H1 (cell line): ENCODE measurements at regions not wholly inside any gene's neighbourhood (a gene's known extent, or its start where the extent isn't known, plus 50 kb on each side); places are given as distances from the start of the nearest gene placed in this dataset.

Experiments
- CTCF ChIA-PET: fragments of 300-600 bp; sonication (Branson Sonifier 250); formaldehyde crosslinking; loops from one replicate; lab custom pipeline; 2021; ENCODE audit not compliant: partially characterized antibody; lab: Charles Lee
- POLR2A ChIA-PET: fragments of 300-600 bp; sonication (Branson Sonifier 250); formaldehyde crosslinking; loops from one replicate; lab custom pipeline; 2021; ENCODE audit warnings: inconsistent platforms; ENCODE audit not compliant: partially characterized antibody; lab: Charles Lee
- DNase-seq, 2 experiments: peaks; one replicate each; pipeline versions ENCODE4 v3.0.0 to v3.0.0-alpha.2; 2010 to 2022; ENCODE audit warnings: low spot score in 2 of 2, low read depth in 1 of 2, mixed read lengths in 1 of 2
- FAIRE-seq: peaks from 2 replicates; lab custom pipeline; 2011; peaks lifted over from hg19 to GRCh38; lab: Jason Lieb, UNC
- H2AFZ ChIP-seq: 2 replicates; pipeline ENCODE4 v1.8.1; 2012; ENCODE audit warnings: low read length, inconsistent platforms
- H2AK5ac ChIP-seq: 2 replicates; pipeline ENCODE4 v1.6.1; 2013; ENCODE audit warnings: low read depth, low read length
- H2BK120ac ChIP-seq: replicated peaks from 2 replicates; pipeline ENCODE3; 2013; ENCODE audit warnings: low read depth, low read length, inconsistent platforms
- H2BK12ac ChIP-seq: 2 replicates; pipeline ENCODE4 v1.6.1; 2013; ENCODE audit warnings: low read depth, low read length
- H2BK15ac ChIP-seq: 2 replicates; pipeline ENCODE4 v1.6.1; 2013; ENCODE audit warnings: low read length
- H2BK20ac ChIP-seq: 2 replicates; pipeline ENCODE4 v1.6.1; 2013; ENCODE audit warnings: low read length
- H2BK5ac ChIP-seq: 2 replicates; pipeline ENCODE4 v1.6.1; 2013; ENCODE audit warnings: low read depth, low read length
- H3K14ac ChIP-seq: 2 replicates; pipeline ENCODE4 v1.6.1; 2013; ENCODE audit warnings: inconsistent platforms; ENCODE audit not compliant: insufficient read length
- H3K18ac ChIP-seq: 2 replicates; pipeline ENCODE4 v1.6.1; 2013; ENCODE audit warnings: low read length; ENCODE audit errors: extremely low read depth
- H3K23ac ChIP-seq: 2 replicates; pipeline ENCODE4 v1.6.1; 2013; ENCODE audit warnings: inconsistent platforms; ENCODE audit not compliant: insufficient read length
- H3K23me2 ChIP-seq: 2 replicates; pipeline ENCODE4 v1.6.1; 2013; ENCODE audit warnings: low read depth, low read length
- H3K27ac ChIP-seq: 2 replicates; pipeline ENCODE4 v1.6.1; 2011; ENCODE audit warnings: low read depth, low read length, inconsistent platforms
- H3K27me3 ChIP-seq, 4 experiments: replicated peaks in 1 of 4; 1 replicate in 1 of 4; 2 replicates in 3 of 4; pipeline versions ENCODE4 v1.6.1 to v1.8.1; 2011 to 2013; ENCODE audit warnings: low read length in 3 of 4, mild to moderate bottlenecking in 3 of 4, inconsistent platforms in 2 of 4, mixed read lengths in 2 of 4, moderate library complexity in 1 of 4; ENCODE audit not compliant: control insufficient read depth in 3 of 4, insufficient read depth in 3 of 4; ENCODE audit errors: extremely low read depth in 1 of 4
- H3K36me3 ChIP-seq, 4 experiments: 2 replicates each; pipeline versions ENCODE4 v1.6.1 to v1.8.1; 2011 to 2013; ENCODE audit warnings: mild to moderate bottlenecking in 4 of 4, low read length in 3 of 4, moderate library complexity in 2 of 4, control low read depth in 1 of 4, inconsistent platforms in 1 of 4; ENCODE audit not compliant: insufficient read depth in 4 of 4, control insufficient read depth in 2 of 4
- H3K4ac ChIP-seq: replicated peaks from 2 replicates; pipeline ENCODE3; 2013; ENCODE audit warnings: low read length, low read depth, mixed read lengths, inconsistent platforms; ENCODE audit not compliant: insufficient read length
- H3K4me1 ChIP-seq, 4 experiments: replicated peaks in 1 of 4; 1 replicate in 1 of 4; 2 replicates in 3 of 4; pipeline versions ENCODE4 v1.6.1 to v1.8.1; 2011 to 2013; ENCODE audit warnings: low read length in 3 of 4, inconsistent platforms in 2 of 4, mixed read lengths in 1 of 4; ENCODE audit not compliant: insufficient read depth in 4 of 4, control insufficient read depth in 3 of 4
- H3K4me2 ChIP-seq, 2 experiments: 2 replicates each; pipeline versions ENCODE4 v1.6.1 to v1.8.1; 2011 to 2013; ENCODE audit warnings: low read depth in 2 of 2, low read length in 2 of 2, control low read depth in 1 of 2, inconsistent platforms in 1 of 2, mild to moderate bottlenecking in 1 of 2; ENCODE audit not compliant: insufficient read depth in 1 of 2
- H3K4me3 ChIP-seq, 4 experiments: fragments of 200-600, 300-600 bp in 1 of 4; sonication (generic), shearing (Covaris generic), sonication (Bioruptor Twin) in 1 of 4; 2 replicates each; pipeline versions ENCODE4 v1.5.1 to v1.8.1; 2011 to 2016; ENCODE audit warnings: low read length in 4 of 4, low read depth in 3 of 4, control low read depth in 2 of 4, inconsistent platforms in 2 of 4, mild to moderate bottlenecking in 2 of 4, mixed read lengths in 1 of 4, moderate library complexity in 1 of 4; ENCODE audit not compliant: insufficient read depth in 2 of 4; ENCODE audit errors: extremely low read depth in 1 of 4
- H3K56ac ChIP-seq: replicated peaks from 2 replicates; pipeline ENCODE3; 2013; ENCODE audit warnings: low read depth, mild to moderate bottlenecking, mixed read lengths, low read length, inconsistent platforms; ENCODE audit not compliant: insufficient read length
- H3K79me1 ChIP-seq: 2 replicates; pipeline ENCODE4 v1.6.1; 2013; ENCODE audit warnings: low read depth, low read length, control low read depth
- H3K79me2 ChIP-seq, 2 experiments: 2 replicates each; pipeline versions ENCODE4 v1.6.1 to v1.8.1; 2012 to 2013; ENCODE audit warnings: low read length in 2 of 2, mild to moderate bottlenecking in 2 of 2, inconsistent platforms in 1 of 2; ENCODE audit not compliant: insufficient read depth in 2 of 2, control insufficient read depth in 1 of 2
- H3K9ac ChIP-seq, 4 experiments: replicated peaks in 1 of 4; 1 replicate in 1 of 4; 2 replicates in 3 of 4; pipeline versions ENCODE4 v1.6.1 to v1.8.1; 2011 to 2013; ENCODE audit warnings: low read depth in 3 of 4, low read length in 3 of 4, control low read depth in 2 of 4, mild to moderate bottlenecking in 2 of 4, moderate library complexity in 2 of 4, inconsistent platforms in 1 of 4; ENCODE audit errors: extremely low read depth in 1 of 4
- H3K9me3 ChIP-seq, 2 experiments: 2 replicates each; pipeline versions ENCODE4 v1.6.1 to v1.8.1; 2012 to 2013; ENCODE audit warnings: mild to moderate bottlenecking in 2 of 2, moderate library complexity in 2 of 2, control low read depth in 1 of 2, inconsistent platforms in 1 of 2, low read depth in 1 of 2, low read length in 1 of 2, mixed read lengths in 1 of 2; ENCODE audit not compliant: insufficient read depth in 2 of 2
- H4K20me1 ChIP-seq, 2 experiments: replicated peaks in 1 of 2; 2 replicates each; pipeline versions ENCODE3 to v1.8.1; 2011 to 2013; ENCODE audit warnings: inconsistent platforms in 2 of 2, low read length in 2 of 2, mild to moderate bottlenecking in 1 of 2; ENCODE audit not compliant: insufficient read depth in 2 of 2, control insufficient read depth in 1 of 2
- H4K5ac ChIP-seq: 2 replicates; pipeline ENCODE4 v1.6.1; 2013; ENCODE audit warnings: low read length, low read depth, mixed read lengths, inconsistent platforms; ENCODE audit not compliant: insufficient read length
- H4K8ac ChIP-seq: 2 replicates; pipeline ENCODE4 v1.8.0; 2013; ENCODE audit warnings: mild to moderate bottlenecking, moderate library complexity, low read length, inconsistent platforms; ENCODE audit not compliant: insufficient read depth; ENCODE audit errors: extremely low read depth
- H4K91ac ChIP-seq: replicated peaks from 2 replicates; pipeline ENCODE3; 2013; ENCODE audit warnings: low read length, mixed read lengths, inconsistent platforms; ENCODE audit not compliant: insufficient read length
- CHD2 ChIP-seq: IDR thresholded peaks from 2 replicates; pipeline ENCODE4 v1.6.1; 2012; ENCODE audit warnings: low read length, improper control_type of control experiment
- CREB1 ChIP-seq: IDR thresholded peaks from 2 replicates; pipeline ENCODE4 v1.6.1; 2012; ENCODE audit warnings: inconsistent platforms
- KDM4A ChIP-seq: IDR thresholded peaks from one replicate; pipeline ENCODE4 v1.7.1; 2012; ENCODE audit warnings: low read depth, mild to moderate bottlenecking, moderate library complexity, low read length, inconsistent platforms; ENCODE audit not compliant: severe bottlenecking
- MAFK ChIP-seq: IDR thresholded peaks from 2 replicates; pipeline ENCODE4 v1.6.1; 2012; ENCODE audit warnings: low read depth, mild to moderate bottlenecking, improper control_type of control experiment, low read length
- SP2 ChIP-seq: IDR thresholded peaks from 2 replicates; pipeline ENCODE4 v1.6.1; 2012; ENCODE audit warnings: mild to moderate bottlenecking, low read length, inconsistent platforms
- SUZ12 ChIP-seq: fragments of 200-600 bp; sonication (generic); IDR thresholded peaks from 2 replicates; pipeline ENCODE4 v1.6.1; 2012; ENCODE audit warnings: mild to moderate bottlenecking, inconsistent platforms, low read length, moderate library complexity, mixed read lengths
- YY1 ChIP-seq: IDR thresholded peaks from 2 replicates; pipeline ENCODE4 v1.6.1; 2011; ENCODE audit warnings: low read depth, mild to moderate bottlenecking, low read length
- ZNF274 ChIP-seq: IDR thresholded peaks from 2 replicates; pipeline ENCODE4 v1.7.0; 2012; ENCODE audit warnings: low read length, borderline replicate concordance; ENCODE audit errors: extremely low read depth
- WGBS, 2 experiments: shearing (Covaris generic) in 1 of 2; methylation state at CpG; one replicate each; pipeline versions ENCODE4 v1.1.6 to v1.1.7; 2013 to 2015; ENCODE audit warnings: low lambda C conversion rate in 2 of 2, mixed read lengths in 2 of 2, inconsistent platforms in 1 of 2, low coverage in 1 of 2, missing lambda C conversion rate in 1 of 2; ENCODE audit not compliant: insufficient replicate concordance in 2 of 2, insufficient coverage in 1 of 2, insufficient read length in 1 of 2; ENCODE audit errors: extremely low coverage in 1 of 2, missing lambda C conversion rate in 1 of 2; 5-methylcytosine and 5-hydroxymethylcytosine counted together

DNA sequence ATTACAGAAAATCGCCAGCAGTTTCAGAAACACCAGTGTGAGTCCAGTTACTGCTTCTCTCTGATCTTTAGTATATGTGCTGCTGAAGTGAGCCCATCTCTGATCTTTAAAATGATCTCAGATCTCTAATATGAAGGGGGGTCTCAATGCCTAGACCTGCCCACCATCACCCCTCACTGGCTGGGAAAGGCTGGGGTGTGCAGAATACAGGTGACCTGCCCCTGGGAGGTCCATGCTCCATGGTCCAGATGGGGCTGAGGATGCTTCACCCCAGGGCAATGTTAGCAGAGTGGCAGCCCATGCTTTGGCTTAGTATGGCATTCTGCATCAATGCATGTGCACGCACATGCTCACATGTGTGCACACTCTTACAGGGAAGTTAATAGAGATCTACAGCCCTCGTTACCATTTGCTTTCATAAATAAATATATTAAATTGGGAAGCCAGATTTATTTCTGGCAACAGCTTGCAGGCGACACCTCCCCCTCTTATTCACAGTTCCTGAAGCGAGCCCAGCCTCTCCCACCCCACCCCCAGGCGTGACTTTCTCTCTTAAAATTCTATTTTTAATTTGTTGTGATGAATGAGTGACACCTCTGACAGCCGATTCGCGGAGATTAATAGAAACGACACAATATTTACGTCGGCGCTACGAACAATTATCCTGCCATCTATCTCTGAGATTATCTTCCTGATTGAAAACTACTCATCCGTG, 104.7 kb upstream of the ESRRB start:
- Histone ChIP-seq H3K27me3 (peaks cover 0 to 2% (median 0%) of the 10 kb centered on the region in 4 experiments; a peak in 1 of 7 replicates), H2BK120ac (no peak overlapping the region), H3K79me1 (no peaks in the 10 kb centered on the region), H3K9me3 (no peaks in the 10 kb centered on the region), H4K5ac (no peak overlapping the region), H3K4me2 (no peak overlapping the region), H3K9ac (no peak overlapping the region), H3K23ac (no peak overlapping the region), H3K56ac (no peak overlapping the region), H2AK5ac (no peak overlapping the region), H2BK20ac (0 out of 2 replicates have a peak overlapping the region, but pooled peaks have one; percentile 48), H3K4me1 (peaks cover 0 to 3% (median 0%) of the 10 kb centered on the region in 4 experiments; a peak in 2 of 7 replicates), H3K23me2 (no peaks in the 10 kb centered on the region), H4K91ac (no peak overlapping the region), H3K79me2 (no peaks in the 10 kb centered on the region), H2BK5ac (no peak overlapping the region), H2BK12ac (no peak overlapping the region), H3K14ac (no peak overlapping the region), H3K18ac (no peak overlapping the region), H3K4me3 (no peak overlapping the region), H2BK15ac (no peak overlapping the region), H4K20me1 (no peaks in the 10 kb centered on the region), H3K36me3 (no peaks in the 10 kb centered on the region), H4K8ac (no peak overlapping the region), H2AFZ (no peak overlapping the region), H3K4ac (no peak overlapping the region), H3K27ac (no peak overlapping the region)
- POLR2A ChIA-PET: no interaction called here
- DNase-seq (peak in 1 of 2 experiments; percentile 19), FAIRE-seq (no peak)
- CTCF ChIA-PET: interaction anchor here (0.7 kb wide), 1 partner anchor 169 kb away, joined by 3 read pairs; no protein-coding TSS in a partner anchor
- 92% methylated on average over 15 of the region's 15 CpGs; no CpG with 5 or more reads in 1 of the 2 experiments for WGBS, 2 experiments
- TF ChIP-seq CHD2 (no peak), KDM4A (no peak), MAFK (no peak), ZNF274 (no peak), SUZ12 (no peak), SP2 (no peak), YY1 (no peak), CREB1 (no peak)
